NT2/D1 (cell line): ENCODE measurements at regions not wholly inside any gene's neighbourhood (a gene's known extent, or its start where the extent isn't known, plus 50 kb on each side); places are given as distances from the start of the nearest gene placed in this dataset.

ENCODE experiments used
- SUZ12 ChIP-seq: IDR thresholded peaks from 2 replicates; pipeline ENCODE4 v1.6.1; 2011; ENCODE audit not compliant: insufficient read length, insufficient read depth; ENCODE audit errors: extremely low read depth
- YY1 ChIP-seq: IDR thresholded peaks from 2 replicates; pipeline ENCODE4 v1.6.1; 2011; ENCODE audit not compliant: insufficient read length, insufficient read depth
- ZNF274 ChIP-seq: IDR thresholded peaks from 2 replicates; pipeline ENCODE4 v1.6.1; 2011; ENCODE audit warnings: mild to moderate bottlenecking, low read depth, low read length

- TF ChIP-seq SUZ12 = no peak
- TF ChIP-seq YY1 = no peak
- no peak for TF ChIP-seq ZNF274
These were observed 164.8 kb downstream of the PLPPR5 start for GRCh38 chr1:98839840-98840239.
